ENCODE measurements at regions not wholly inside any gene's neighbourhood (a gene's known extent, or its start where the extent isn't known, plus 50 kb on each side); places are given as distances from the start of the nearest gene placed in this dataset.

DNA sequence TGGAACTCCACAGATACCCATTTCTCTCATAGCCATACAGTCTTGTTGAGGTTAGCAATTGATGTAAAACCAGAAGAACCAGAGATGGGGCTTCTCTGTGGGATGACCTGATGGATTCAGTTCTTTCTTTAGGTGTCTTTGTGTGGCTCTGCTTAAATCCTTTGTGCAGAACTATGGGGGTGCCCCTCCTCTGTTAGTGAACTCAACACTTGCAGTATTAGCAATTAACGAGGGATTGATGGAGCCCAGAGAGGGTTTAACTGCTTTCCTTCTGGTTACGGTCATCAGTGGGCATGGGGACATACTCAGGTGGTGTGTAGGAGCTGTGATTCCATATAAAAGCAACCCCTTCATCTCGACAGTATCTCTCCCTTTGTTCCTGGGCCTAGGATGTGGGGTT, 406.8 kb upstream of the FAM98A start:
- TF ChIP-seq EZH2 (IDR thresholded peaks at IDR 0.05; ENCODE audit: low read length, unreplicated experiment), result no peak
- no peak for TF ChIP-seq EZH2phosphoT487 (IDR thresholded peaks at IDR 0.05; ENCODE audit: borderline replicate concordance, low read length)
- TF ChIP-seq, protein P1, sequence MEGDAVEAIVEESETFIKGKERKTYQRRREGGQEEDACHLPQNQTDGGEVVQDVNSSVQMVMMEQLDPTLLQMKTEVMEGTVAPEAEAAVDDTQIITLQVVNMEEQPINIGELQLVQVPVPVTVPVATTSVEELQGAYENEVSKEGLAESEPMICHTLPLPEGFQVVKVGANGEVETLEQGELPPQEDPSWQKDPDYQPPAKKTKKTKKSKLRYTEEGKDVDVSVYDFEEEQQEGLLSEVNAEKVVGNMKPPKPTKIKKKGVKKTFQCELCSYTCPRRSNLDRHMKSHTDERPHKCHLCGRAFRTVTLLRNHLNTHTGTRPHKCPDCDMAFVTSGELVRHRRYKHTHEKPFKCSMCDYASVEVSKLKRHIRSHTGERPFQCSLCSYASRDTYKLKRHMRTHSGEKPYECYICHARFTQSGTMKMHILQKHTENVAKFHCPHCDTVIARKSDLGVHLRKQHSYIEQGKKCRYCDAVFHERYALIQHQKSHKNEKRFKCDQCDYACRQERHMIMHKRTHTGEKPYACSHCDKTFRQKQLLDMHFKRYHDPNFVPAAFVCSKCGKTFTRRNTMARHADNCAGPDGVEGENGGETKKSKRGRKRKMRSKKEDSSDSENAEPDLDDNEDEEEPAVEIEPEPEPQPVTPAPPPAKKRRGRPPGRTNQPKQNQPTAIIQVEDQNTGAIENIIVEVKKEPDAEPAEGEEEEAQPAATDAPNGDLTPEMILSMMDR (conservative IDR thresholded peaks at IDR 0.05; ENCODE audit: low read depth, low read length), result no peak
- CTCF ChIA-PET, result no interaction called here

DNA sequence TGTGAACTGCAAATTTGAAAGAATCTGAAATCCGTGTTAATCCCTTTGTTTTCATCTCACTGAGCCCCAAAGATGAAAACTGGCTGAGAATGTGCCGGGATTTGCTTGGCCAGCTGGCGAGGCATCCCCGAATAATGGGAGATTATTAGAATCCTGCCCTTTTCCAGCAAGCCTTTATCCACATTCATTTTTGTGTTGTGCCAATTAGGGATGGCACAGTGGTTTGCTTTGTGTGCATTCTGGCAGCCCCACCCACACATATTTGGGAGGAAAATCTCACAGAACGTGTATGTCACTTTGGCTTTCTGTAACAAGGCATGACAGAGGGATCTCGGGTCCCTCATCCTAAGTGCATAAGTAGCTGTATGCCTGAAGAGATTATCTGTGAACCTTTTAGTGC, 405.8 kb upstream of the FAM98A start:
- Histone ChIP-seq H3K9me2 (replicated peaks; ENCODE audit: low read length) (no peaks in the 10 kb centered on the region), H3K9ac (ENCODE audit: low read length) (no peak overlapping the region), H3K27me3 (ENCODE audit: low read length) (peaks cover 23% of the 10 kb centered on the region), H2AFZ (ENCODE audit: low read length) (no peak overlapping the region), H3K36me3 (ENCODE audit: low read depth, low read length) (no peaks in the 10 kb centered on the region), H3K4me1 (ENCODE audit: insufficient read depth, low read length) (no peaks in the 10 kb centered on the region), H3K9me3 (ENCODE audit: low read length) (no peaks in the 10 kb centered on the region), H3K4me3 (ENCODE audit: low read length) (no peak overlapping the region), H3F3A (ENCODE audit: low read length, unreplicated experiment) (no peaks in the 10 kb centered on the region), H3K79me2 (ENCODE audit: low read length) (no peaks in the 10 kb centered on the region), H3K27ac (ENCODE audit: low read length) (no peak overlapping the region), H4K20me1 (ENCODE audit: low read length) (no peaks in the 10 kb centered on the region), H3K4me2 (ENCODE audit: low read length) (no peak overlapping the region)
- no peak for TF ChIP-seq EZH2phosphoT487 (IDR thresholded peaks at IDR 0.05; ENCODE audit: borderline replicate concordance, low read length)
- no peak for TF ChIP-seq EZH2 (IDR thresholded peaks at IDR 0.05; ENCODE audit: low read length, unreplicated experiment)
- TF ChIP-seq, protein P1 (conservative IDR thresholded peaks at IDR 0.05; ENCODE audit: low read depth, low read length), result no peak
- BruUV-seq (replicated peaks), result no TSS peak
- ChIA-PET CTCF (no interaction called here), POLR2A (ENCODE audit: unreplicated experiment) (no interaction called here)
- intact Hi-C loops (cut with micrococcal nuclease), result no loop called here
- ATAC-seq (no peak), DNase-seq (no peak)

More for the DNA sequence above, 406.8 kb upstream of the FAM98A start:
- Histone ChIP-seq H3K27me3 (ENCODE audit: low read length) (peaks cover 23% of the 10 kb centered on the region), H3K4me3 (ENCODE audit: low read length) (no peak overlapping the region), H3K9me3 (ENCODE audit: low read length) (no peaks in the 10 kb centered on the region), H3K4me2 (ENCODE audit: low read length) (no peak overlapping the region), H3F3A (ENCODE audit: low read length, unreplicated experiment) (no peaks in the 10 kb centered on the region), H3K79me2 (ENCODE audit: low read length) (no peaks in the 10 kb centered on the region), H3K4me1 (ENCODE audit: insufficient read depth, low read length) (no peaks in the 10 kb centered on the region), H3K9me2 (replicated peaks; ENCODE audit: low read length) (no peaks in the 10 kb centered on the region), H2AFZ (ENCODE audit: low read length) (no peak overlapping the region), H3K9ac (ENCODE audit: low read length) (no peak overlapping the region), H3K27ac (ENCODE audit: low read length) (no peak overlapping the region), H3K36me3 (ENCODE audit: low read depth, low read length) (no peaks in the 10 kb centered on the region), H4K20me1 (ENCODE audit: low read length) (no peaks in the 10 kb centered on the region)
- intact Hi-C loops (cut with micrococcal nuclease), result no loop called here
- ATAC-seq (no peak), DNase-seq (no peak)
- BruUV-seq (replicated peaks), result no TSS peak
- POLR2A ChIA-PET (ENCODE audit: unreplicated experiment), result no interaction called here

DNA sequence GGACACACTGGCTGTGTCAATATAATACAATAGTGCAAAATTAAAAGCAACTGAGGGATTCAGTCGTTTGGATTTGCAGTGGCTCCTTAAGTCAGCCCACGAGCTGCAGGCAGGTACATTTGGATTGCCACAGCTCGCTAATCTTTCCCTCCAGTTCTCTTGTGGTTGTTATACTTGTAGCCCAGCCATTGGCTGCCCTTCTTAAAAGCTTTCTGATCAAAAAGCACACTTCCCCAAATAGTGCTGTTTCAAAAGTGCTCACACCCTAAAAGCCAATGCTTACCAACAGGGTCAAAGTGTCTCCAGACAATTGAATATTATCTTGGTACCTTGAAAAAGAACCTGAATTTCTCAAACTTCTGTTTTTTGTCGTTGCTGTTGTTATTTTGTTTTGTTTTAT, 404.7 kb upstream of the FAM98A start:
- CTCF ChIA-PET, result no interaction called here
- no peak overlapping the region for H2AFZ ChIP-seq (ENCODE audit: low read length)
- no TSS peak for BruUV-seq (replicated peaks)
- no peaks in the 10 kb centered on the region for H3F3A ChIP-seq (ENCODE audit: low read length, unreplicated experiment)
- H3K4me1 ChIP-seq (ENCODE audit: insufficient read depth, low read length), result no peaks in the 10 kb centered on the region
- H3K4me3 ChIP-seq (ENCODE audit: low read length), result no peak overlapping the region
- intact Hi-C loops (cut with micrococcal nuclease), result no loop called here
- no peak overlapping the region for H3K4me2 ChIP-seq (ENCODE audit: low read length)
- H3K36me3 ChIP-seq (ENCODE audit: low read depth, low read length), result no peaks in the 10 kb centered on the region
- H3K79me2 ChIP-seq (ENCODE audit: low read length), result no peaks in the 10 kb centered on the region
- POLR2A ChIA-PET (ENCODE audit: unreplicated experiment), result no interaction called here
- no peak overlapping the region for H3K9ac ChIP-seq (ENCODE audit: low read length)
- no peak overlapping the region for H3K27ac ChIP-seq (ENCODE audit: low read length)
- ATAC-seq (no peak), DNase-seq (no peak)
- H3K27me3 ChIP-seq (ENCODE audit: low read length), result peaks cover 23% of the 10 kb centered on the region
- TF ChIP-seq EZH2 (IDR thresholded peaks at IDR 0.05; ENCODE audit: low read length, unreplicated experiment), result no peak
- no peak for TF ChIP-seq EZH2phosphoT487 (IDR thresholded peaks at IDR 0.05; ENCODE audit: borderline replicate concordance, low read length)
- TF ChIP-seq, protein P1 (conservative IDR thresholded peaks at IDR 0.05; ENCODE audit: low read depth, low read length), result no peak
- H3K9me3 ChIP-seq (ENCODE audit: low read length), result no peaks in the 10 kb centered on the region
- no peaks in the 10 kb centered on the region for H4K20me1 ChIP-seq (ENCODE audit: low read length)
- no peaks in the 10 kb centered on the region for H3K9me2 ChIP-seq (replicated peaks; ENCODE audit: low read length)
